HUES6 (cell line): ENCODE measurements at regions not wholly inside any gene's neighbourhood (a gene's known extent, or its start where the extent isn't known, plus 50 kb on each side); places are given as distances from the start of the nearest gene placed in this dataset.

ENCODE experiments used
- H3K27ac ChIP-seq: 2 replicates; pipeline ENCODE4 v1.7.0; 2013; ENCODE audit warnings: low read depth, mild to moderate bottlenecking, low read length, inconsistent platforms
- H3K27me3 ChIP-seq: 2 replicates; pipeline ENCODE4 v1.6.1; 2013; ENCODE audit warnings: low read length; ENCODE audit not compliant: control insufficient read depth, insufficient read depth
- H3K36me3 ChIP-seq: 2 replicates; pipeline ENCODE4 v1.6.1; 2013; ENCODE audit warnings: low read length; ENCODE audit not compliant: control insufficient read depth, insufficient read depth
- H3K4me1 ChIP-seq: 2 replicates; pipeline ENCODE4 v1.6.1; 2013; ENCODE audit warnings: low read length; ENCODE audit not compliant: control insufficient read depth, insufficient read depth
- H3K4me3 ChIP-seq: 2 replicates; pipeline ENCODE4 v1.5.1; 2013; ENCODE audit warnings: low read depth, low read length
- H3K9ac ChIP-seq: one replicate; pipeline ENCODE4 v1.6.1; 2013; ENCODE audit warnings: mild to moderate bottlenecking, low read length
- H3K9me3 ChIP-seq: 2 replicates; pipeline ENCODE4 v1.6.1; 2013; ENCODE audit warnings: low read depth, low read length; ENCODE audit not compliant: control insufficient read depth, insufficient read depth

DNA sequence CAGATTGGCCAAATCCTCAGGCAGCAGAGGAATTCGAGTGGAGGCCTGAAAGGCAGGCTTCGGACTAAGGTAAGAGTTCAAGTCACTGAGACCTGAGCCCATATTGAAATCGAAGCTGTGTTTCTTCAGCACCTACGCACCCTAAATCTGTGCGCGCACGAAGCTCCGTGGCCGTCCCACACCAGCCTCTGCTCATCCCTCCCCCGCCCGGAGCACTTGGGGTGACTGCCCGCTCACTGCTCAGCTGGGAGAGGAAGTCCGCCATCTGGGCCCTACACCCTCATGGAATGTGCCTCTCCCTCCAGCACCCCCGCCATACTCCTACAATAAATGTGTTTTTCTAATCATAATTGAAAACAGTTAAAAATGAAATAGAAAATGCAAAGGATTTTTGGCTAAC is 734.5 kb downstream of the GALR1 start:
- no peaks in the 10 kb centered on the region for H3K4me1 ChIP-seq
- H3K9ac ChIP-seq, result no peak overlapping the region
- H3K9me3 ChIP-seq, result no peaks in the 10 kb centered on the region
- H3K27me3 ChIP-seq, result no peaks in the 10 kb centered on the region
- no peak overlapping the region for H3K27ac ChIP-seq
- no peak overlapping the region for H3K4me3 ChIP-seq
- no peaks in the 10 kb centered on the region for H3K36me3 ChIP-seq

DNA sequence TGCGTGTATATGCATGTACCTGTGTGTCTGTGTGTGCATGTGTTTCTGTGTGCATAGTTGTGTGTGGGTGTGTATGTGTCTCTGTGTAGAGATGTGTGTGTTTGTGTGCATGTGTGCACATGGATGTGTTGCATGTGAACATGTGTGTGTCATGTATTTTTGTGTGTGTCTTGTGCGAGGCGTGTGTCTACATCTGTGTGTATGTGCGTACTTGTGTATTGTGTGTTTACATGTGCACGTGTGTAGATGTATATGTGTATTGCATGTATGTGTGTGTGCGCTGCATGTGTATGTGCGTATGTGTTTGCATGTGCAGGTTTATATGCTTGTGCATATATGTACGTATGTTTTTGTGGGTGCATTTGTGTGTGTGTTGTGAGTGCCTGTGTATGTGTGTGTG is 735.2 kb downstream of the GALR1 start:
- Histone ChIP-seq H3K27ac (no peak overlapping the region), H3K4me3 (no peak overlapping the region), H3K36me3 (no peaks in the 10 kb centered on the region), H3K27me3 (no peaks in the 10 kb centered on the region), H3K9ac (no peak overlapping the region), H3K4me1 (no peaks in the 10 kb centered on the region), H3K9me3 (no peaks in the 10 kb centered on the region)

DNA sequence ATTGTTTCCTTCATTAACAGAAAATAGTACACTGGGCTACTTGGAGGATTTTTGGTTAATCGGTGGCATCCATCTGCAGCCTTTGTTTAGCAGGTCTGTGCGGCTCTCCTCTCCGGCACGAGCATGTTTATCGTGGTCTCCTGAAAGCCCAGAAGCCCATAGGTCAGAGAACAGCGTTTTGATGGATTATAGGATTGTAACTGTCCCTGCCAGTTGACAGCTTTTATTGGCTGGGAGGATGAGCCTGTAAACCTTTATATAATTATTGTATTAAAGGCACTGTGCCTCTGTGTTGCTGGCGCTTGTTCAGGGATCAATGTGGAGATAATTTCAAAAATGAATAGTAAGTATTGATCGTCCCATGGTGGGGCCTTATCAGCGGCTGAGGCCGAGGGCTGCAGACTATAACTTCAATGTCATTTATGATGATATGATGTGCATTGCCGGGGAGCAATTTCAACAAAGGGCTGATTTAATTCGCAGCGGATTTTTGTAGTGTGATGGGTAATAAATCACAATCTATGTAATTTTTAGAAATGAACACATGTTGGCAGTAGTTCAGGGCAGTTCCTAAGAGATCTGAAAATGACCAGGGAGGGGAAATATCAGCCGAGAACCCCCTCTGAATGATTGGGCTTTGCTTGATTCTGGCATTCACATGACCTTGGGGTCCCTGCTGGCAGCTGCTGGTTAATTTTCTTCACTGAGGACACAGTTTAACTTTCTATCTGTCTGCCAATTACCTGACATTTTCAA is 736.1 kb downstream of the GALR1 start:
- no peak overlapping the region for H3K4me3 ChIP-seq
- no peak overlapping the region for H3K9ac ChIP-seq
- no peaks in the 10 kb centered on the region for H3K9me3 ChIP-seq
- H3K27me3 ChIP-seq, result no peaks in the 10 kb centered on the region
- H3K27ac ChIP-seq, result no peak overlapping the region
- no peaks in the 10 kb centered on the region for H3K4me1 ChIP-seq
- H3K36me3 ChIP-seq, result no peaks in the 10 kb centered on the region

DNA sequence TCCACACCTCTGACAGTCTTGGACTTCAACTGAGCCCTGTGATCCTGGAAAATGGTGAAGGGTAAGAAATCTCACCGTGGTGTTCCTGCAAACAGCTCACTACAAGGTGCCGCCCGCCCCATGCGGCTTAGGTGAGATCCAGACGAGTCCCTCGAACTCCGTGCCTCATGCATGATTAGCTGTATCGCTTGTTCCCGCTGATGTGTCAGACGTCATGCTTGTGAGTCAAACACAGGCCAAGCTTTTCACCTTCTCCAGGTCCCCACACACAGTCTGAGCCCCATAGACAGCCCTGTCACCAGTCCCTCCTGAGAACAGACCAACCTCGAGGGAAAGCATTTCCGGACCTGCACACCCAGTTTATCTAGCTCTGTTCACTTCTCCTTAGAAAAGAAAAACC is 740.5 kb downstream of the GALR1 start:
- Histone ChIP-seq H3K4me1 (no peaks in the 10 kb centered on the region), H3K9ac (no peak overlapping the region), H3K27me3 (no peaks in the 10 kb centered on the region), H3K9me3 (no peaks in the 10 kb centered on the region), H3K4me3 (no peak overlapping the region), H3K27ac (no peak overlapping the region), H3K36me3 (no peaks in the 10 kb centered on the region)

DNA sequence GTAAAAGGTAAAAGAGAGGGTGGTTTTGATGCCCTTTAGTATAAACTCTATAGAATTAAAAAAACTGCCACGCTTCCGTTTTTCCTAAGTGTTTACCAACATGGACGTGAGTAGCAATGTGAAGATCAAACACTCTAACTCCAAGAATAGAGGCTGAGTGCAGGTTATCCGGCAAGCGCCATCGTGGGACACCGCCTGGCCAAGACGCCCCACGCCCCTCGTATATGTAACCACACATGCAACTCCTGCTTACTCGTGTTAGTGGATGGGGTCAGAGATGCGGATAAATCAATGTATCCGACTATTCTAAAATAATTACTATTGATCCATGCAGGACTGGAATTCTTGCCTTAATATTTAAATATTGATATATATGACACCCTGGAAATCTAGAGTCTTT is 741.3 kb downstream of the GALR1 start:
- Histone ChIP-seq H3K4me1 (no peaks in the 10 kb centered on the region), H3K9ac (no peak overlapping the region), H3K27me3 (no peaks in the 10 kb centered on the region), H3K27ac (no peak overlapping the region), H3K4me3 (no peak overlapping the region), H3K36me3 (no peaks in the 10 kb centered on the region), H3K9me3 (no peaks in the 10 kb centered on the region)

DNA sequence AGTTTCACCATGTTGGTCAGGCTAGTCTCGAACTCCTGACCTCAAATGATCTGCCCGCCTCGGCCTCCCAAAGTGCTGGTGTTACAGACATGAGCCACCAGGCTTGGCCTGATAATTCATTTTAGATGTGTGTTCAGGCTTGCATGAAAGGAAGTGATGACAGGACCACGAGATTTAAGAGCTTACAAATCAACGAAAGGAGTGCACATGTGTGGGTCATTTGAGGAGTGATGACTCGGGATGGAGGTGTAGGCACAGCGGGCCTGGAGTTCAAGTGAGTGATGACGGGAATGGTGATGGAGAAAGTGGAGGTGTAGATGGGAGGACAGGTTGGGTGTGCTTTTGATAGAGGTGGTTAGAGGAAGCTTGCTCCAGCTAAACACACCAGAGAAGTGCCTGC is 742.4 kb downstream of the GALR1 start:
- Histone ChIP-seq H3K9ac (no peak overlapping the region), H3K27me3 (no peaks in the 10 kb centered on the region), H3K36me3 (no peaks in the 10 kb centered on the region), H3K4me1 (no peaks in the 10 kb centered on the region), H3K4me3 (no peak overlapping the region), H3K9me3 (no peaks in the 10 kb centered on the region), H3K27ac (no peak overlapping the region)

DNA sequence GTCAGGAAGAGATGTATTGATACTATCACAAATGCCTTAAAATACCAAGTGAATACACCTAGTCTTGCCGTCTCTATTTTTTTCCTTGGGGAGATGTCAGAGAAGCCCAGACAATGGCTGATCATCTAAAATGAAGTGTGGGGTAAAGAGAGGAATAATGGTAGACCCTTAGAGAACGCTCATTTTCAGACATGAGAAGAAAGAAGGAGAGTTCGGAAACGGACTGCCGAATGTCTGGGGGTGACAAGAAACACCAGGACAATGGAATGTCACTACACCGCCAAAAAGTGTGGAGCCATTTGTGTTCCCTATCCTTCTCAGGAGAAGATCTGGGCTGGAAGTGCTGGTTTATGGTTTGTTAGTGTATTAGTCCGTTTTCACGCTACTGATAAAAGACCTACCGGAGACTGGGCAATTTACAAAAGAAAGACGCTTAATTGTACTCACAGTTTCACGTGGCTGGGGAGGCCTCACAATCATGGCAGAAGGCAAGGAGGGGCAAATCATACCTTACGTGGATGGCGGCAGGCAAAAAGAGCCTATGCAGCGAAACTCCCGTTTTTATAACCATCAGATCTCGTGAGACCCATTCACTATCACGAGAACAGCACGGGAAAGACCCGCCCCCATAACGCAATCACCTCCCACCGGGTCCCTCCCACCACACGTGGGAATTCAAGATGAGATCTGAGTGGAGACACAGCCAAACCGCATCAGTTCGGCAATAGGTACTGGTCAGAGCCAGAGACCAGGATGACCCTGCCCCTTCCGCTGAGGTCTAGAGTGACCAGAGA is 743.7 kb downstream of the GALR1 start:
- Histone ChIP-seq H3K9me3 (no peaks in the 10 kb centered on the region), H3K9ac (no peak overlapping the region), H3K27ac (no peak overlapping the region), H3K27me3 (no peaks in the 10 kb centered on the region), H3K4me3 (no peak overlapping the region), H3K4me1 (no peaks in the 10 kb centered on the region), H3K36me3 (no peaks in the 10 kb centered on the region)

DNA sequence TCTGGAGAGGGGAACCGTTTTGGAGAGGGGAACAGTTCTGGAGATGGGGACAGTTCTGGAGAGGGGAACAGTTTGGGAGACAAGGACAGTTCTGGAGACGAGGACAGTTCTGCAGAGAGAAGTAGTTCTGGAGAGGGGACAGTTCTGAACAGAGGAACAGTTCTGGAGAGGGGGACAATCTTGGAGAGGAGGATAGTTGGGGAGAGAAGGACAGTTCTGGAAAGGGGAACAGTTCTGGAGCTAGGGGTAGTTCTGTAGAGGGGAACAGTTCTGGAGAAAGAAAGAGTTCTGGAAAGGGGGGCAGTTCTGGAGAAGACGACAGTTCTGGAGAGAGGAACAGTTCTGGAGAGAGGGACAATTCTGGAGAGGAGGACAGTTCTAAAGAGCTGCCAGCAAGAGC is 745.9 kb downstream of the GALR1 start:
- Histone ChIP-seq H3K4me3 (no peak overlapping the region), H3K9ac (no peak overlapping the region), H3K27me3 (no peaks in the 10 kb centered on the region), H3K4me1 (no peaks in the 10 kb centered on the region), H3K9me3 (peaks cover 7% of the 10 kb centered on the region; the same call in 1 of the 2 replicates), H3K36me3 (no peaks in the 10 kb centered on the region), H3K27ac (no peak overlapping the region)

DNA sequence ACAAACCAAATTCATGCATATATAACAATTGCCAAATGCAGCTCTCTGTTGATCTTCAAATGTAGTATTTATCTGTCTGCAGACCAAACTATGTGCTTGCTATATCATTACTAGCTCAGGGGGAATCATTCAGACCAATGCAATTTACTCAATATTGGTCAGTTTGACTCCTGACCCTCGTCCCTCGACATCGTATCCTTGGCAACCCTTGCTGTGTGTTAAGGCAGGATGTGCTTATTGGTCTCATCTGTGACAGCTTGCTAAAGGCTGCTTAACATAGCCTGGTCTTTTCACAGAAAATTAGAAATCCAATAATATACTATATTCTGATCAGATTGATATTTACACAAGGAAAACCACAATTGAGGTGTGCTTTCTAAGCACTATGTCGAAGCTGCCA is 747.1 kb downstream of the GALR1 start:
- no peaks in the 10 kb centered on the region for H3K4me1 ChIP-seq
- H3K9ac ChIP-seq, result no peak overlapping the region
- no peak overlapping the region for H3K27ac ChIP-seq
- H3K36me3 ChIP-seq, result no peaks in the 10 kb centered on the region
- no peak overlapping the region for H3K4me3 ChIP-seq
- H3K9me3 ChIP-seq, result peaks cover 15% of the 10 kb centered on the region
- no peaks in the 10 kb centered on the region for H3K27me3 ChIP-seq

DNA sequence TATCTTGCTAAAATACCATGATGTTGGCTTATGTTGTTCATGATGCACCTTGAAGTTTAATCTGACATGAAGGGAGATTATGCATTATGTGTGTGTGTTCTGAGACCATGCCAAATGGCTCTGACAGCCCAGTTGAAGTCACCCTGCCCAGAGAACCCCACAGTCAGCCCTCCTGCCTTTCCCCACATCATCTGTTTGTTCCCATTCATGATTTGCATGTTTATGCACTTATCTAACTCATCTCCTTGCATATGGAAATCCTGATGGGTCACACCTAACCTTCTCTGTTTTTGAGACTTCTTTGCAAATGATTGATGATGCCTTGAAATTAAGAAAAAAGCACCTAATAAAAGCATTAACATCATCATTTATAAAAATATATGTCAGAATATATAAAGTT is 752.2 kb downstream of the GALR1 start:
- Histone ChIP-seq H3K9me3 (peaks cover 17% of the 10 kb centered on the region), H3K27ac (no peak overlapping the region), H3K9ac (no peak overlapping the region), H3K4me1 (peaks cover 31% of the 10 kb centered on the region), H3K27me3 (no peaks in the 10 kb centered on the region), H3K4me3 (no peak overlapping the region), H3K36me3 (no peaks in the 10 kb centered on the region)

DNA sequence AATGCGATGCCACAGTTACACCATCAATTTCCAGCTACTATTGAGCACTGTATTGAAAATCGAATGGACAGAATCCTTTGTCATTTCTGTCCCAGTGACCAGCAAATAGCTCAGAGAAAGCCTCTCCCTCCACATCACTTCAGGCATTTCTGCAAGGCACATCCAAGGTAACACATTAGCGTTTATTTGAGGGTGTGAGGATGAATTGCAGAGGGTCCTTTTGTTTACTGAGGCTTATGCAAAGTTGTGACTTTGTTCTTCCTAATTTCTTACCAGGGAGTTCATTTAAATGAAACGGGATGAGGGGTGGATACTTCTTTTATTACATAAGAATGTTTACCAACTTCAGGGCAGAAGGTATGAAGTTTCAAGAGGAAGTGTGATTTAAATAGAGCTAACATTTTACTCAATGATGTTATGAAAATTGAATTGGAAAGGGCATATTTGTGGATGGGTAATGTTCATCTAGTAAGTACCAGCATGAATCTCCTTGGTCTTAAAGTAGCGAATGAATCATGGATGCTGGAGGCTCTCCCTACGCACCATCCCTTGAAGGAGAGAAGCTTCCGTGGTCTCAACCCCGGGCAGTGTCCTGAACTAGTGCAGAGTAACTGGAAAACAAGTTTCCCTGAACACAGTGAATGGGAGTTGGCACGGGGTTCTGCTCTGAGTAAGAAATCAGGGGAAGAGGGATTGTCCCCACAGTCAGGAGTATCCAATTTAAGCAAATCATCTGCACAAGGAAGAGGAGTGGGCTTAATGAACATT is 756.5 kb downstream of the GALR1 start:
- H3K4me3 ChIP-seq, result peak overlapping the region; percentile 2

More for the DNA sequence above, 756.5 kb downstream of the GALR1 start:
- H3K27me3 ChIP-seq, result no peaks in the 10 kb centered on the region
- no peak overlapping the region for H3K9ac ChIP-seq
- H3K27ac ChIP-seq, result no peak overlapping the region
- peaks cover 16% of the 10 kb centered on the region for H3K9me3 ChIP-seq
- no peaks in the 10 kb centered on the region for H3K36me3 ChIP-seq
- H3K4me1 ChIP-seq, result peaks cover 39% of the 10 kb centered on the region
